ENCODE measurements at regions not wholly inside any gene's neighbourhood (a gene's known extent, or its start where the extent isn't known, plus 50 kb on each side); places are given as distances from the start of the nearest gene placed in this dataset.
"Not testable (repeated sequence)": the region's sequence is repeated elsewhere in the genome, so short reads cannot be mapped to it uniquely, and the experiment has no call there.

- Mint-ChIP-seq H3K4me1 (ENCODE audit: low read depth in 2 of 2) (no peaks in the 10 kb centered on the region), H3K27me3 (peaks cover 36 to 78% of the 10 kb centered on the region in 2 donors), H3K27ac (no peak overlapping the region), H3K4me3 (no peak overlapping the region), H3K36me3 (no peaks in the 10 kb centered on the region), H3K9me3 (no peaks in the 10 kb centered on the region)
- no peak for ATAC-seq
- no peak for DNase-seq (ENCODE audit: low spot score)
Measured at GRCh38 chr12:107857191-107857590, 82.7 kb downstream of the ASCL4 start.

GRCh38 chr12:107859367-107859766 is 84.9 kb downstream of the ASCL4 start:
- H3K4me3 Mint-ChIP-seq: no peak overlapping the region
- DNase-seq (ENCODE audit: low spot score): no peak
- H3K27ac Mint-ChIP-seq: no peak overlapping the region
- no peaks in the 10 kb centered on the region for H3K9me3 Mint-ChIP-seq
- no peak for ATAC-seq
- peaks cover 0 to 3% of the 10 kb centered on the region in 2 donors for H3K4me1 Mint-ChIP-seq (ENCODE audit: low read depth in 2 of 2)
- peaks cover 50 to 81% of the 10 kb centered on the region in 2 donors for H3K27me3 Mint-ChIP-seq
- no peaks in the 10 kb centered on the region for H3K36me3 Mint-ChIP-seq

- H3K4me1 Mint-ChIP-seq (ENCODE audit: low read depth in 2 of 2): peaks cover 0 to 3% of the 10 kb centered on the region in 2 donors
- no peaks in the 10 kb centered on the region for H3K36me3 Mint-ChIP-seq
- H3K9me3 Mint-ChIP-seq: no peaks in the 10 kb centered on the region
- H3K27me3 Mint-ChIP-seq: peaks cover 49 to 68% of the 10 kb centered on the region in 2 donors
- H3K27ac Mint-ChIP-seq: no peak overlapping the region
- no peak for ATAC-seq
- no peak for DNase-seq (ENCODE audit: low spot score)
- H3K4me3 Mint-ChIP-seq: no peak overlapping the region
Measured at GRCh38 chr12:107864235-107864634, 89.7 kb downstream of the ASCL4 start.

- H3K27me3 Mint-ChIP-seq: peaks cover 51 to 68% of the 10 kb centered on the region in 2 donors
- not testable (repeated sequence) for H3K27ac Mint-ChIP-seq; ATAC-seq; H3K9me3 Mint-ChIP-seq; H3K36me3 Mint-ChIP-seq; H3K4me3 Mint-ChIP-seq; DNase-seq (ENCODE audit: low spot score); H3K4me1 Mint-ChIP-seq (ENCODE audit: low read depth in 2 of 2)
Measured at GRCh38 chr12:107864727-107865126, 90.2 kb downstream of the ASCL4 start.

- ATAC-seq (peak; percentile 13 to 20), DNase-seq (ENCODE audit: low spot score) (no peak)
- Mint-ChIP-seq H3K4me1 (ENCODE audit: low read depth in 2 of 2) (no peaks in the 10 kb centered on the region), H3K27me3 (peaks cover 22 to 51% of the 10 kb centered on the region in 2 donors), H3K4me3 (no peak overlapping the region), H3K9me3 (no peaks in the 10 kb centered on the region), H3K27ac (no peak overlapping the region), H3K36me3 (no peaks in the 10 kb centered on the region)
Measured at GRCh38 chr12:107873223-107873622, 98.7 kb downstream of the ASCL4 start.

- Mint-ChIP-seq H3K36me3 (no peaks in the 10 kb centered on the region), H3K27me3 (peaks cover 20 to 40% of the 10 kb centered on the region in 2 donors), H3K4me3 (no peak overlapping the region), H3K4me1 (ENCODE audit: low read depth in 2 of 2) (no peaks in the 10 kb centered on the region), H3K9me3 (no peaks in the 10 kb centered on the region), H3K27ac (no peak overlapping the region)
- ATAC-seq (no peak), DNase-seq (ENCODE audit: low spot score) (no peak)
Measured at GRCh38 chr12:107875786-107876185, 101.3 kb downstream of the ASCL4 start.

- Mint-ChIP-seq H3K27me3 (peaks cover 24 to 40% of the 10 kb centered on the region in 2 donors), H3K27ac (peak overlapping the region in 1 of 2 donors; percentile 19), H3K4me3 (peak overlapping the region; percentile 11), H3K4me1 (ENCODE audit: low read depth in 2 of 2) (peaks cover 8% of the 10 kb centered on the region in 2 donors), H3K36me3 (no peaks in the 10 kb centered on the region), H3K9me3 (no peaks in the 10 kb centered on the region)
- DNase-seq (ENCODE audit: low spot score): peak; percentile 66
- peak; percentile 60 to 61 for ATAC-seq
Measured at GRCh38 chr12:107884769-107885694, 110.5 kb downstream of the ASCL4 start.

- Mint-ChIP-seq H3K4me1 (ENCODE audit: low read depth in 2 of 2) (peaks cover 8% of the 10 kb centered on the region in 2 donors), H3K36me3 (no peaks in the 10 kb centered on the region), H3K27me3 (peaks cover 27 to 28% of the 10 kb centered on the region in 2 donors), H3K4me3 (no peak overlapping the region), H3K9me3 (no peaks in the 10 kb centered on the region), H3K27ac (no peak overlapping the region)
- DNase-seq (ENCODE audit: low spot score): no peak
- ATAC-seq: no peak
Measured at GRCh38 chr12:107888789-107889188, 114.3 kb downstream of the ASCL4 start.

- Mint-ChIP-seq H3K9me3 (no peaks in the 10 kb centered on the region), H3K4me1 (ENCODE audit: low read depth in 2 of 2) (no peaks in the 10 kb centered on the region), H3K4me3 (no peak overlapping the region), H3K36me3 (no peaks in the 10 kb centered on the region), H3K27ac (no peak overlapping the region), H3K27me3 (peaks cover 28 to 31% of the 10 kb centered on the region in 2 donors)
- DNase-seq (ENCODE audit: low spot score): no peak
- ATAC-seq: no peak
Measured at GRCh38 chr12:107891967-107892366, 117.5 kb downstream of the ASCL4 start.

- no peaks in the 10 kb centered on the region for H3K4me1 Mint-ChIP-seq (ENCODE audit: low read depth in 2 of 2)
- ATAC-seq: no peak
- no peak overlapping the region for H3K4me3 Mint-ChIP-seq
- no peaks in the 10 kb centered on the region for H3K36me3 Mint-ChIP-seq
- no peaks in the 10 kb centered on the region for H3K9me3 Mint-ChIP-seq
- peaks cover 19 to 23% of the 10 kb centered on the region in 2 donors for H3K27me3 Mint-ChIP-seq
- H3K27ac Mint-ChIP-seq: no peak overlapping the region
- no peak for DNase-seq (ENCODE audit: low spot score)
Measured at GRCh38 chr12:107894589-107894988, 120.1 kb downstream of the ASCL4 start.

- no peak overlapping the region for H3K4me3 Mint-ChIP-seq
- H3K36me3 Mint-ChIP-seq: no peaks in the 10 kb centered on the region
- ATAC-seq: no peak
- peaks cover 22 to 31% of the 10 kb centered on the region in 2 donors for H3K27me3 Mint-ChIP-seq
- H3K9me3 Mint-ChIP-seq: no peaks in the 10 kb centered on the region
- no peaks in the 10 kb centered on the region for H3K4me1 Mint-ChIP-seq (ENCODE audit: low read depth in 2 of 2)
- DNase-seq (ENCODE audit: low spot score): no peak
- H3K27ac Mint-ChIP-seq: no peak overlapping the region
Measured at GRCh38 chr12:107895966-107896365, 121.5 kb downstream of the ASCL4 start.

- H3K27me3 Mint-ChIP-seq: peaks cover 30 to 40% of the 10 kb centered on the region in 2 donors
- H3K9me3 Mint-ChIP-seq: no peaks in the 10 kb centered on the region
- peaks cover 0 to 3% of the 10 kb centered on the region in 2 donors for H3K4me1 Mint-ChIP-seq (ENCODE audit: low read depth in 2 of 2)
- no peak overlapping the region for H3K4me3 Mint-ChIP-seq
- H3K27ac Mint-ChIP-seq: no peak overlapping the region
- DNase-seq (ENCODE audit: low spot score): no peak
- no peaks in the 10 kb centered on the region for H3K36me3 Mint-ChIP-seq
- no peak for ATAC-seq
Measured at GRCh38 chr12:107900588-107900987, 126.1 kb downstream of the ASCL4 start.

GRCh38 chr12:107903341-107904061 is 129.0 kb downstream of the ASCL4 start:
- peaks cover 0 to 3% of the 10 kb centered on the region in 2 donors for H3K4me1 Mint-ChIP-seq (ENCODE audit: low read depth in 2 of 2)

GRCh38 chr12:107906707-107907106 is 132.2 kb downstream of the ASCL4 start:
- no peak for ATAC-seq
- peaks cover 41 to 65% of the 10 kb centered on the region in 2 donors for H3K27me3 Mint-ChIP-seq

More at GRCh38 chr12:107903341-107904061, 129.0 kb downstream of the ASCL4 start:
- no peaks in the 10 kb centered on the region for H3K9me3 Mint-ChIP-seq
- H3K27ac Mint-ChIP-seq: no peak overlapping the region
- peak overlapping the region; percentile 43 for H3K4me3 Mint-ChIP-seq
- H3K27me3 Mint-ChIP-seq: peaks cover 40 to 67% of the 10 kb centered on the region in 2 donors
- DNase-seq (ENCODE audit: low spot score) (no peak), ATAC-seq (peak; percentile 84 to 88)
- H3K36me3 Mint-ChIP-seq: no peaks in the 10 kb centered on the region

More at GRCh38 chr12:107906707-107907106, 132.2 kb downstream of the ASCL4 start:
- Mint-ChIP-seq H3K36me3 (no peaks in the 10 kb centered on the region), H3K4me3 (no peak overlapping the region), H3K4me1 (ENCODE audit: low read depth in 2 of 2) (peaks cover 0 to 3% of the 10 kb centered on the region in 2 donors), H3K9me3 (no peaks in the 10 kb centered on the region), H3K27ac (no peak overlapping the region)
- DNase-seq (ENCODE audit: low spot score): no peak

Measured in natural killer cell treated with Interleukin-12 subunit alpha and Interleukin-12 subunit beta and Interleukin-15 and Interleukin-18, amount 100 ng/mL, for 72 hours (primary cell).